H9 (cell line): ENCODE measurements at regions not wholly inside any gene's neighbourhood (a gene's known extent, or its start where the extent isn't known, plus 50 kb on each side); places are given as distances from the start of the nearest gene placed in this dataset.

ENCODE experiments used
- DNase-seq: peaks from one replicate; pipeline ENCODE4 v3.0.0-alpha.2; 2017
- H2AFZ ChIP-seq: one replicate; pipeline ENCODE4 v1.6.1; 2013; ENCODE audit warnings: mild to moderate bottlenecking, low read length, control low read depth, moderate library complexity
- H2AK5ac ChIP-seq: 2 replicates; pipeline ENCODE4 v1.6.1; 2013; ENCODE audit warnings: low read length, control low read depth, mixed read lengths; ENCODE audit not compliant: insufficient read length
- H2BK120ac ChIP-seq: one replicate; pipeline ENCODE4 v1.6.1; 2013; ENCODE audit warnings: low read depth, mild to moderate bottlenecking, low read length, control low read depth, inconsistent platforms; ENCODE audit not compliant: poor library complexity, severe bottlenecking
- H2BK12ac ChIP-seq: 2 replicates; pipeline ENCODE4 v1.6.1; 2013; ENCODE audit warnings: low read length, control low read depth, mixed read lengths, low read depth; ENCODE audit not compliant: insufficient read length
- H2BK15ac ChIP-seq: 2 replicates; pipeline ENCODE4 v1.6.1; 2013; ENCODE audit warnings: low read depth, low read length, control low read depth
- H2BK20ac ChIP-seq: one replicate; pipeline ENCODE4 v1.6.1; 2013; ENCODE audit warnings: low read depth, mild to moderate bottlenecking, low read length, control low read depth, inconsistent platforms; ENCODE audit not compliant: poor library complexity, severe bottlenecking
- H2BK5ac ChIP-seq: 2 replicates; pipeline ENCODE4 v1.6.1; 2013; ENCODE audit warnings: low read length, control low read depth, mixed read lengths; ENCODE audit not compliant: insufficient read length
- H3K14ac ChIP-seq: 2 replicates; pipeline ENCODE4 v1.6.1; 2013; ENCODE audit warnings: low read length, control low read depth; ENCODE audit not compliant: insufficient read depth
- H3K18ac ChIP-seq: 2 replicates; pipeline ENCODE4 v1.6.1; 2013; ENCODE audit warnings: low read depth, mild to moderate bottlenecking, mixed read lengths, low read length, control low read depth; ENCODE audit not compliant: insufficient read length
- H3K23ac ChIP-seq: 2 replicates; pipeline ENCODE4 v1.6.1; 2013; ENCODE audit warnings: low read length, control low read depth, mixed read lengths, low read depth; ENCODE audit not compliant: insufficient read length
- H3K23me2 ChIP-seq: 2 replicates; pipeline ENCODE4 v1.6.1; 2013; ENCODE audit warnings: low read depth, mild to moderate bottlenecking, mixed read lengths, low read length, control low read depth; ENCODE audit not compliant: insufficient read length, poor library complexity, severe bottlenecking
- H3K27ac ChIP-seq: 2 replicates; pipeline ENCODE4 v1.5.1; 2013; ENCODE audit warnings: low read length, control low read depth, mixed read lengths, low read depth; ENCODE audit not compliant: insufficient read length
- H3K27me3 ChIP-seq: 2 replicates; pipeline ENCODE4 v1.6.1; 2013; ENCODE audit warnings: low read length, control low read depth, inconsistent platforms; ENCODE audit not compliant: insufficient read depth
- H3K4ac ChIP-seq: 2 replicates; pipeline ENCODE4 v1.6.1; 2013; ENCODE audit warnings: low read depth, mild to moderate bottlenecking, control low read depth, inconsistent platforms, low read length, moderate library complexity
- H3K4me1 ChIP-seq: 2 replicates; pipeline ENCODE4 v1.6.1; 2013; ENCODE audit warnings: low read length, control low read depth, inconsistent platforms; ENCODE audit not compliant: insufficient read depth
- H3K4me2 ChIP-seq: 2 replicates; pipeline ENCODE4 v1.6.1; 2013; ENCODE audit warnings: low read length, control low read depth, mixed read lengths; ENCODE audit not compliant: insufficient read length, insufficient read depth
- H3K56ac ChIP-seq: 2 replicates; pipeline ENCODE4 v1.6.1; 2013; ENCODE audit warnings: low read depth, mild to moderate bottlenecking, mixed read lengths, low read length, control low read depth; ENCODE audit not compliant: insufficient read length
- H3K79me1 ChIP-seq: 2 replicates; pipeline ENCODE4 v1.6.1; 2013; ENCODE audit warnings: low read depth, mild to moderate bottlenecking, moderate library complexity, low read length, control low read depth, inconsistent platforms; ENCODE audit not compliant: insufficient read depth, poor library complexity, severe bottlenecking
- H3K79me2 ChIP-seq: 2 replicates; pipeline ENCODE4 v1.6.1; 2013; ENCODE audit warnings: low read length, control low read depth, inconsistent platforms; ENCODE audit not compliant: insufficient read depth
- H3K9ac ChIP-seq: 2 replicates; pipeline ENCODE4 v1.6.1; 2013; ENCODE audit warnings: low read length, control low read depth, mixed read lengths; ENCODE audit not compliant: insufficient read length; ENCODE audit errors: extremely low read depth
- H3K9me3 ChIP-seq: one replicate; pipeline ENCODE4 v1.6.1; 2013; ENCODE audit warnings: low read depth, low read length, inconsistent platforms; ENCODE audit not compliant: control insufficient read depth
- H3T11ph ChIP-seq: one replicate; pipeline ENCODE4 v1.6.1; 2013; ENCODE audit warnings: mild to moderate bottlenecking, low read length, control low read depth, inconsistent platforms
- H4K20me1 ChIP-seq: one replicate; pipeline ENCODE4 v1.6.1; 2013; ENCODE audit not compliant: control insufficient read depth, insufficient read length, insufficient read depth
- H4K5ac ChIP-seq: 2 replicates; pipeline ENCODE4 v1.6.1; 2013; ENCODE audit warnings: low read depth, mild to moderate bottlenecking, mixed read lengths, low read length, control low read depth; ENCODE audit not compliant: insufficient read length
- H4K8ac ChIP-seq: replicated peaks from 2 replicates; pipeline ENCODE4 v1.6.1; 2013; ENCODE audit warnings: low read length, control low read depth, mixed read lengths, low read depth; ENCODE audit not compliant: insufficient read length
- H4K91ac ChIP-seq: 2 replicates; pipeline ENCODE4 v1.6.1; 2013; ENCODE audit warnings: low read depth, mild to moderate bottlenecking, moderate library complexity, mixed read lengths, low read length, control low read depth; ENCODE audit not compliant: insufficient read length
- H3K27ac Mint-ChIP-seq, 3 experiments: 2 replicates in 2 of 3; 3 replicates in 1 of 3; pipeline ENCODE4 v1.8.0; 2020 to 2021; ENCODE audit warnings: mixed read lengths in 3 of 3, mild to moderate bottlenecking in 1 of 3, moderate library complexity in 1 of 3
- H3K27me3 Mint-ChIP-seq: 2 replicates; pipeline ENCODE4 v1.8.0; 2021; ENCODE audit warnings: low read depth, mild to moderate bottlenecking, moderate library complexity, mixed read lengths
- H3K36me3 Mint-ChIP-seq, 3 experiments: 2 replicates in 2 of 3; 3 replicates in 1 of 3; pipeline ENCODE4 v1.8.0; 2020 to 2021; ENCODE audit warnings: low read depth in 3 of 3, mixed read lengths in 3 of 3; ENCODE audit not compliant: insufficient read depth in 1 of 3
- H3K4me1 Mint-ChIP-seq, 2 experiments: 2 replicates each; pipeline ENCODE4 v1.8.0; 2020; ENCODE audit warnings: mixed read lengths in 2 of 2
- H3K4me3 Mint-ChIP-seq, 2 experiments: 2 replicates in 1 of 2; 3 replicates in 1 of 2; pipeline ENCODE4 v1.8.0; 2020 to 2021; ENCODE audit warnings: mild to moderate bottlenecking in 2 of 2, mixed read lengths in 2 of 2, moderate library complexity in 1 of 2
- H3K9me3 Mint-ChIP-seq, 2 experiments: 2 replicates in 1 of 2; 3 replicates in 1 of 2; pipeline ENCODE4 v1.8.0; 2020; ENCODE audit warnings: mild to moderate bottlenecking in 2 of 2, mixed read lengths in 2 of 2, moderate library complexity in 1 of 2
- WGBS: extraction: QIAGEN DNeasy Blood & Tissue Kit; methylation state at CpG from one replicate; pipeline ENCODE4 v1.1.7; 2013; ENCODE audit warnings: missing lambda C conversion rate, low lambda C conversion rate, mixed read lengths; ENCODE audit not compliant: insufficient read length; ENCODE audit errors: extremely low coverage; 5-methylcytosine and 5-hydroxymethylcytosine counted together
- TF ChIP-seq, protein P1 (sequence below): fragments of 200-600 bp; sonication (generic); conservative IDR thresholded peaks from 3 replicates; pipeline ENCODE4 v1.8.0; 2021; ENCODE audit warnings: antibody characterized with exemption, mild to moderate bottlenecking

DNA sequence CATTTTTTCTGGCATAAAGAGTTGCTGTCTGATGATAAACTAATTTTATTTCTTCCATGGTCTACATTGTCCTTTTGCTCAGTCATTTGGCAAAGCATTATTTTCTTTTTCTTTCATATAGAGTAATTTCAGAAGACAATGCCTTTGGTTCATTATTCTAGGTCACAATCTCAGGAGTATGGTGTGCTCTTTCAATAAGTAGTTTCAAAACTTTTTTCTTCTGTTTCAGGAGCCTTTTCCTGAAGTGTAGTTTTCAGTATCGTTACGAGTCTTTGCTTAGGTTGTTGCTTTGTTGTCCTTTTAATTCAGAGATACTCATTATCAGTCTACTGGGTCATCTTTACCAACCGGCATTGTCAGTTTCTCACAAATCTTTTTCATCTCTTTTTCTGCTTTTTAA, 100.4 kb upstream of the GPC1 start:
- H3K23me2 ChIP-seq, result no peaks in the 10 kb centered on the region
- H3K9me3 ChIP-seq, result no peaks in the 10 kb centered on the region
- H3K23ac ChIP-seq, result no peak overlapping the region
- H3K27me3 ChIP-seq, result no peaks in the 10 kb centered on the region
- WGBS, result no CpG with 5 or more reads among the region's 3 CpGs
- H3K9ac ChIP-seq, result no peak overlapping the region
- no peak overlapping the region for H3K27ac Mint-ChIP-seq
- no peaks in the 10 kb centered on the region for H4K20me1 ChIP-seq
- no peak overlapping the region for H3K27ac ChIP-seq
- no peak overlapping the region for H2BK120ac ChIP-seq
- H2AFZ ChIP-seq, result no peak overlapping the region
- no peak overlapping the region for H3K56ac ChIP-seq
- H2BK15ac ChIP-seq, result no peak overlapping the region
- no peak overlapping the region for H3T11ph ChIP-seq
- no peak overlapping the region for H3K14ac ChIP-seq
- no peaks in the 10 kb centered on the region for H3K4me1 ChIP-seq
- H2BK20ac ChIP-seq, result no peak overlapping the region
- H3K36me3 Mint-ChIP-seq, result no peaks in the 10 kb centered on the region
- H2BK5ac ChIP-seq, result no peak overlapping the region
- peaks cover 6 to 7% of the 10 kb centered on the region in 2 experiments; a peak in 4 of 5 replicates for H3K9me3 Mint-ChIP-seq
- H3K79me2 ChIP-seq, result no peaks in the 10 kb centered on the region
- TF ChIP-seq, protein P1, sequence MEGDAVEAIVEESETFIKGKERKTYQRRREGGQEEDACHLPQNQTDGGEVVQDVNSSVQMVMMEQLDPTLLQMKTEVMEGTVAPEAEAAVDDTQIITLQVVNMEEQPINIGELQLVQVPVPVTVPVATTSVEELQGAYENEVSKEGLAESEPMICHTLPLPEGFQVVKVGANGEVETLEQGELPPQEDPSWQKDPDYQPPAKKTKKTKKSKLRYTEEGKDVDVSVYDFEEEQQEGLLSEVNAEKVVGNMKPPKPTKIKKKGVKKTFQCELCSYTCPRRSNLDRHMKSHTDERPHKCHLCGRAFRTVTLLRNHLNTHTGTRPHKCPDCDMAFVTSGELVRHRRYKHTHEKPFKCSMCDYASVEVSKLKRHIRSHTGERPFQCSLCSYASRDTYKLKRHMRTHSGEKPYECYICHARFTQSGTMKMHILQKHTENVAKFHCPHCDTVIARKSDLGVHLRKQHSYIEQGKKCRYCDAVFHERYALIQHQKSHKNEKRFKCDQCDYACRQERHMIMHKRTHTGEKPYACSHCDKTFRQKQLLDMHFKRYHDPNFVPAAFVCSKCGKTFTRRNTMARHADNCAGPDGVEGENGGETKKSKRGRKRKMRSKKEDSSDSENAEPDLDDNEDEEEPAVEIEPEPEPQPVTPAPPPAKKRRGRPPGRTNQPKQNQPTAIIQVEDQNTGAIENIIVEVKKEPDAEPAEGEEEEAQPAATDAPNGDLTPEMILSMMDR, result no peak
- peaks cover 18% of the 10 kb centered on the region for H3K27me3 Mint-ChIP-seq
- no peak overlapping the region for H4K8ac ChIP-seq
- no peak overlapping the region for H2AK5ac ChIP-seq
- no peak overlapping the region for H3K18ac ChIP-seq
- no peak overlapping the region for H3K4me2 ChIP-seq
- H2BK12ac ChIP-seq, result no peak overlapping the region
- peaks cover 0 to 4% of the 10 kb centered on the region in 2 experiments; a peak in 1 of 4 replicates for H3K4me1 Mint-ChIP-seq
- no peaks in the 10 kb centered on the region for H3K79me1 ChIP-seq
- DNase-seq, result no peak
- H4K91ac ChIP-seq, result no peak overlapping the region
- H4K5ac ChIP-seq, result no peak overlapping the region
- no peak overlapping the region for H3K4me3 Mint-ChIP-seq
- no peak overlapping the region for H3K4ac ChIP-seq
